Esophagus squamous epithelium (tissue), 5 donors: ENCODE measurements at regions not wholly inside any gene's neighbourhood (a gene's known extent, or its start where the extent isn't known, plus 50 kb on each side); places are given as distances from the start of the nearest gene placed in this dataset.

Source experiments
- DNase-seq: peaks from one replicate; lab custom pipeline; 2025; lab: John Stamatoyannopoulos, UW
- H3K27ac ChIP-seq, 4 donors: fragments of 200-600 bp; sonication (generic); one replicate each; pipeline ENCODE4 v1.5.1; 2016 to 2019; ENCODE audit warnings: mild to moderate bottlenecking in 1 of 4
- H3K27me3 ChIP-seq, 4 donors: fragments of 200-600 bp; sonication (generic); 1 replicate in 3 of 4; 2 replicates in 1 of 4; pipeline versions ENCODE4 v1.5.1 to v1.6.0; 2017 to 2021; ENCODE audit warnings: antibody characterized with exemption in 1 of 4
- H3K36me3 ChIP-seq, 3 donors: fragments of 200-600 bp; sonication (generic); one replicate each; pipeline ENCODE4 v1.5.1; 2016 to 2019
- H3K4me1 ChIP-seq, 3 donors: fragments of 200-600 bp; sonication (generic); one replicate each; pipeline ENCODE4 v1.5.1; 2017 to 2019
- H3K4me3 ChIP-seq, 4 donors: fragments of 200-600 bp; sonication (generic); 1 replicate in 3 of 4; 2 replicates in 1 of 4; pipeline ENCODE4 v1.5.1; 2016 to 2019; ENCODE audit warnings: mild to moderate bottlenecking in 2 of 4, moderate library complexity in 1 of 4
- H3K9me3 ChIP-seq, 3 donors: fragments of 200-600 bp; sonication (generic); one replicate each; pipeline ENCODE4 v1.5.1; 2016 to 2019
- POLR2A ChIP-seq, 4 donors: fragments of 450-650 bp; IDR thresholded peaks; one replicate each; pipeline ENCODE4 v1.6.1; 2017; ENCODE audit warnings: antibody characterized with exemption in 4 of 4, mild to moderate bottlenecking in 4 of 4, moderate library complexity in 3 of 4
- WGBS, 2 donors: methylation state at CpG; one replicate each; pipeline ENCODE4 v1.1.5; 2018; 5-methylcytosine and 5-hydroxymethylcytosine counted together
- intact Hi-C: fragments of 100-400 bp; cut with DNase I; formaldehyde crosslinking; loops from one replicate; pipeline ENCODE4 v1.15.0; 2022
- TF ChIP-seq, protein P1 (sequence below), 6 experiments: fragments of 450-650 bp in 4 of 6; fragments of 200-600 bp in 2 of 6; sonication (generic) in 2 of 6; IDR thresholded peaks; one replicate each; pipeline ENCODE4 v1.5.1; 2016 to 2019; ENCODE audit warnings: antibody characterized with exemption in 6 of 6, mild to moderate bottlenecking in 4 of 6, moderate library complexity in 4 of 6
- donor health status: DM: yes; HTN: yes; CAD: no.

DNA sequence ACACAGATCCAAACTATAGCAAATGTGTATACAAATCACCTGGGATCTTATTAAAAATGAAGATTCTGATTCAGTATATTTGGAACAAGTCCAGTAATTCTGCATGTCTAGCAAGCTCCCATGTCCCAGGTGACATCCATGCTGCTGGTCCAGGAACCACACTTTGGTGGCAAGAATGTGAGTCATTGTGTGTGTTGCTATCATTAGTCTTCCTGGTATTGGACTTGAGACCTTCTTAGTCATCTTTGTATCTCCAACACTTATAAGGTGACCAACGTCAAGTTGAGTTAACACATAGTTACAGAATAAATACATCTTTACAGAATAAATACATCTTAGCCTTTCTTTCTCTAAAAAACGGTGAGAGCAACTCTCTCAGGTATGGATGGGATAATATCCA lies 107.9 kb upstream of the NDUFV2 start:
- 59 to 65% methylated on average over 2 of the region's 2 CpGs for WGBS, 2 donors
- Histone ChIP-seq H3K9me3 (peaks cover 0 to 3% (median 0%) of the 10 kb centered on the region in 3 donors), H3K4me1 (peaks cover 0 to 5% (median 0%) of the 10 kb centered on the region in 3 donors), H3K27me3 (no peaks in the 10 kb centered on the region), H3K27ac (no peak overlapping the region), H3K4me3 (no peak overlapping the region), H3K36me3 (no peaks in the 10 kb centered on the region)
- no peak for TF ChIP-seq POLR2A (IDR thresholded peaks at IDR 0.05)
- TF ChIP-seq, protein P1, sequence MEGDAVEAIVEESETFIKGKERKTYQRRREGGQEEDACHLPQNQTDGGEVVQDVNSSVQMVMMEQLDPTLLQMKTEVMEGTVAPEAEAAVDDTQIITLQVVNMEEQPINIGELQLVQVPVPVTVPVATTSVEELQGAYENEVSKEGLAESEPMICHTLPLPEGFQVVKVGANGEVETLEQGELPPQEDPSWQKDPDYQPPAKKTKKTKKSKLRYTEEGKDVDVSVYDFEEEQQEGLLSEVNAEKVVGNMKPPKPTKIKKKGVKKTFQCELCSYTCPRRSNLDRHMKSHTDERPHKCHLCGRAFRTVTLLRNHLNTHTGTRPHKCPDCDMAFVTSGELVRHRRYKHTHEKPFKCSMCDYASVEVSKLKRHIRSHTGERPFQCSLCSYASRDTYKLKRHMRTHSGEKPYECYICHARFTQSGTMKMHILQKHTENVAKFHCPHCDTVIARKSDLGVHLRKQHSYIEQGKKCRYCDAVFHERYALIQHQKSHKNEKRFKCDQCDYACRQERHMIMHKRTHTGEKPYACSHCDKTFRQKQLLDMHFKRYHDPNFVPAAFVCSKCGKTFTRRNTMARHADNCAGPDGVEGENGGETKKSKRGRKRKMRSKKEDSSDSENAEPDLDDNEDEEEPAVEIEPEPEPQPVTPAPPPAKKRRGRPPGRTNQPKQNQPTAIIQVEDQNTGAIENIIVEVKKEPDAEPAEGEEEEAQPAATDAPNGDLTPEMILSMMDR (IDR thresholded peaks at IDR 0.05): no peak
- no peak for DNase-seq
- intact Hi-C loops: loop anchor here (5.0 kb wide), 1 partner anchor 337 kb away; no protein-coding TSS in a partner anchor

DNA sequence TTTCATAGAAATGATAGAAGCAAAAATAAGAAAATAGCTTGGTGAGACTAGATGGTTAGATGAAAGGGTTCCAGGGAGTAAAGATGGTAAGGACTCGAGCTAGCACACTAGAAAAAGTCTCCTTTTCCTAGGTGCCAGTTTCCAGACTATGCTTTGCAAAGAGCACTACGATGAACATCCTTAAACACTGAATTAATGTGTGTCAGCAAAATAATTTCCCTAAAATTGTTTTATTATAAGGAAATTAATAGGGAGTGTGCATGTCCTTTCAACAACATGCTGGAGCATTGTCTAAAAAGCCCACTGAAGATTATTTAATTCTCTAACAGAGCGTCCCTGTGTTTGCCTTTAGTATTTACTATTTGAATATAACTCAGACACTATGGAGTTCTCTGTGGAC lies 107.4 kb upstream of the NDUFV2 start:
- 47 to 79% methylated on average over 3 of the region's 3 CpGs for WGBS, 2 donors
- no peak overlapping the region for H3K4me3 ChIP-seq
- no peak overlapping the region for H3K27ac ChIP-seq
- TF ChIP-seq, protein P1 (IDR thresholded peaks at IDR 0.05): no peak
- TF ChIP-seq POLR2A (IDR thresholded peaks at IDR 0.05): no peak
- H3K4me1 ChIP-seq: peaks cover 0 to 5% (median 0%) of the 10 kb centered on the region in 3 donors
- H3K27me3 ChIP-seq: no peaks in the 10 kb centered on the region
- no peak for DNase-seq
- intact Hi-C loops: no loop called here
- peaks cover 0 to 3% (median 0%) of the 10 kb centered on the region in 3 donors for H3K9me3 ChIP-seq
- no peaks in the 10 kb centered on the region for H3K36me3 ChIP-seq

DNA sequence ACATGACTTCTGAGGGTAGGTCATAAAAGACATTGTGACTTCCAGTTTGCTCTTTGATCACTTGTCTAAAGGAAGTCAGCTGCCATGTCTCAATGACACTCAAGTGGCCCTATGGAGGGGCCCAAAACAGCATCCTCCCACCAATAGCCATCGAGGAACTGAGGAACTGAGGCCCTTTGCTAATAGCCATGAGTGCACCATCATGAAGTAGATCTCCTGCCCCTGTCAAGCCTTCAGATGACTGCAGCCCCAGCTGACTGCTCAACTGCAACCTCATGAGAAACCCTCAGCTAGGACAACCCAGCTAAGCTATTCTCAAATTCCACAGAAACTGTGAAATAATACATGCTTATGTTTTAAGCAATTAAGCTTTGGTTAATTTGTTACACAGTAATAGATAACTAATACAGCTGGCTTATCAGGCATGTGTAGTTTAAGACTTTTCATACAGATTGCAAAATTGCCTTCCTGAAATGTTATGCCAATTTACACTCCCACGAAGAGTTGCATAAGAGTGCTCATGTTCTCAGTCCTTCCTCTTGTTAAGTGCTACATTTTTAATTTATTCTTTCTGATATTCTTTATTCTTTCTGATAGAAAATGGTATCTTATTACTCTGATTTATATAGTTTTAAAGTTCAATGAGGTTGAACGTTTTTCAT lies 105.6 kb upstream of the NDUFV2 start:
- intact Hi-C loops: no loop called here
- H3K27ac ChIP-seq: no peak overlapping the region
- no peak for DNase-seq
- no peaks in the 10 kb centered on the region for H3K36me3 ChIP-seq
- peaks cover 0 to 3% (median 0%) of the 10 kb centered on the region in 3 donors for H3K9me3 ChIP-seq
- H3K4me1 ChIP-seq: peaks cover 0 to 5% (median 0%) of the 10 kb centered on the region in 3 donors
- 35 to 69% methylated on average over 2 to 3 of the region's 3 CpGs for WGBS, 2 donors
- no peak overlapping the region for H3K4me3 ChIP-seq
- H3K27me3 ChIP-seq: no peaks in the 10 kb centered on the region
- TF ChIP-seq, protein P1 (IDR thresholded peaks at IDR 0.05): no peak
- TF ChIP-seq POLR2A (IDR thresholded peaks at IDR 0.05): no peak

DNA sequence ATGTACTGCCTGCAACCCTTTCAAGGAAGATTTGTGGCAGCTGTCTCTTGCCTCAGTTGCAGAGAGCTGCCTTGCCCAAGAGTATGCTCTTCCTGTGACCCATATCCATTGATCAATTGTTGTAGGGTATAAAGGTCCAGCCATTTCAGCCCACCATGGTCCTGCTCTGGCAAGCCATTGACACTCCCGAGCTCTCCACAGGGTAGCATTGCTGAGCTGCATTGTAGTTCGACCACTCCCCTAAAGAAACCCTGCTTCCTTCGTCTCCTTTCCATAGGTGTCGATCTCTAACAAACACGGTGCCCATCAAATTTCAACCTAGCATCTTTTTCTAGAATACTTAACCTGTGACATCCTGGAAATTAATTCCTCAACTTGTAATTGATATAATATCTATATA lies 104.9 kb upstream of the NDUFV2 start:
- no peak overlapping the region for H3K4me3 ChIP-seq
- peaks cover 0 to 5% (median 0%) of the 10 kb centered on the region in 3 donors for H3K4me1 ChIP-seq
- TF ChIP-seq POLR2A (IDR thresholded peaks at IDR 0.05): no peak
- TF ChIP-seq, protein P1 (IDR thresholded peaks at IDR 0.05): no peak
- H3K27me3 ChIP-seq: no peaks in the 10 kb centered on the region
- 74% methylated on average over 5 of the region's 5 CpGs for WGBS, 2 donors
- H3K9me3 ChIP-seq: peaks cover 0 to 3% (median 0%) of the 10 kb centered on the region in 3 donors
- no peak overlapping the region for H3K27ac ChIP-seq
- no peaks in the 10 kb centered on the region for H3K36me3 ChIP-seq
- intact Hi-C loops: no loop called here
- DNase-seq: no peak

DNA sequence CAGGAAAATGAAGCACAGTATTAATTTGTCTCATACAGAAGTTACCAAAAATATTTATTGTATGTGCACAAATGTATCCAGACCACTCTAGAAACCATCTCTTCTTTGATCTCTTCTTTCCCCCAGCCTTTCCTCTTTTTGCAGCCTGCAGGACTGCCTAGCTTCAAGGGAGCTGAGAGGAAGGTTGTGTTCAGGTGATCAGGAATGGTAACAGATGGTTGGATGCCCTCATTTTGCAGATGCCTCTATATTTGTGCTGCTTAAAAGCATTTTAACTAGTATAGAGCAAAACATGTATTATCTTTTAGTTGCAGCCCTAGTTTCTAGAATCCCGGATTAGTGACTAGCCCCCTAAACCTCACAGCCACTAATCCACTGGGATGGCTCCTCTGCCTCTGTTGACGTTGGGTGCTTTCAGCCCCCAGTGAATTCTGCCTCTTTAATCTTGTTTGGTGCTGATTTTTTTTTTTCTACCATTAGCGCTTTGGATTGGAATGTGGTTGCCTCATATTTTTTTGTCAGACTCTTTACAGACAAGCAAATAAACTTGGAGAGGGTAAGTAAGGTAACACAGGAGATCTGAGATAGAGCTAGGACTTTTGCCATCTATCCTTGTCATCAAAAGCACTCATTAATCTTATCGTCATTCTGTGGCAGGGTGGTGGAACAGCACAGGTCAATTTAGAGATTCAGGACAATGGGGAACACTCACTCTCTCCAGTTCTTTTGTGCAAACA lies 103.8 kb upstream of the NDUFV2 start:
- intact Hi-C loops: no loop called here
- no peaks in the 10 kb centered on the region for H3K27me3 ChIP-seq
- H3K4me1 ChIP-seq: peaks cover 0 to 5% (median 0%) of the 10 kb centered on the region in 3 donors
- DNase-seq: no peak
- H3K36me3 ChIP-seq: no peaks in the 10 kb centered on the region
- H3K4me3 ChIP-seq: no peak overlapping the region
- peaks cover 0 to 7% (median 0%) of the 10 kb centered on the region in 3 donors for H3K9me3 ChIP-seq
- WGBS, 2 donors: 27 to 30% methylated on average over 4 of the region's 4 CpGs
- H3K27ac ChIP-seq: no peak overlapping the region
- TF ChIP-seq POLR2A (IDR thresholded peaks at IDR 0.05): no peak
- TF ChIP-seq, protein P1 (IDR thresholded peaks at IDR 0.05): no peak
